NCI-H82 (cell line): ENCODE measurements at regions not wholly inside any gene's neighbourhood (a gene's known extent, or its start where the extent isn't known, plus 50 kb on each side); places are given as distances from the start of the nearest gene placed in this dataset.
A peak's percentile ranks its signal among the peaks of the same experiment; 100 is the strongest.
"Not testable (repeated sequence)": the region's sequence is repeated elsewhere in the genome, so short reads cannot be mapped to it uniquely, and the experiment has no call there.

Experiments used
- DNase-seq: peaks from one replicate; lab custom pipeline; 2025; lab: John Stamatoyannopoulos, UW

DNA sequence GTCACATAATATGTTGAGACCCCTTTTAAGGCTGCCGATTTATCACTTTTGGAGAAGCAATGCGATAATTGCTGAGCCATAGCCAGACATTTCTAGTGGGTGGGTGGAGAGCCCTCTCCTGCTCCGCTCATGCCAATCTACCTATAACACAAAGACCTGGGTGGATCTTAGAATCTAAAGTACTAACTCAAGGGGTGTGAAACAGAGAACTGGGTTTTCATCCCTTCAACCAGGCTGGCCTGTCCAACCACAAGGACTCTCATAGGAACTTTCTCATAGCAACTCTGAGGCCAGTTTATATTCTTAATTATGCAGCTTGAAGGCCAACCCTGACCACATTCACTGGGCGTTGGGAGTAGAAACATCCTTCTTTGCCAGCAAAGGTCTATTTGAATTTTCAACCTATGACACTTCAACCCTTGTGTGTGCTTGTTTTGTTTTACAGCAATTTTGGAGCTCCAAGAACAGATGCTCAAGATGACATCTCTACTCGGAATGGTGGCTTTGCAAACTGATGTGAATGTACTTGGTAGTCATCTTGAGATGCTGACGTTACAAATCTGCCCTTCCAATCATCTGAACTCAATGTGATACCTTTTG is 1198.2 kb upstream of the AUTS2 start:
- DNase-seq = no peak

DNA sequence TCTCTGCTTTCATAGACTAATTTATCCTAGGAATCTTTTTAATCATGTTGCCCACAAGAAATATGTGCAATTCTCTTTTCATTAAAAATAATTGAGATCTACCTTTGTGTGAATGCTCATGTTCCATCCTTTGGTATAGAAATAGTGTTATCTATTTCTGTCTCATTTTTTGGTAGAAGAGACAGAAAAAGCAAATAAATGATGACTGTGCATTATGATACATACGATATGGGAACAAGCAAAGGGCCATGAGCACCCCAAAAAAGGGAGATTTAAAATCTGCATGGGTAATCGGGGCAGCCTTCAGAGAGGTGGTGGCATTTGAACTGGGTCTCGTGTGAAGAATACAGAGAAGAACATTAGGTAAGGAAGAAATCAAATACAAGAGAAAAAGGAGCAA is 1197.5 kb upstream of the AUTS2 start:
- no peak for DNase-seq

DNA sequence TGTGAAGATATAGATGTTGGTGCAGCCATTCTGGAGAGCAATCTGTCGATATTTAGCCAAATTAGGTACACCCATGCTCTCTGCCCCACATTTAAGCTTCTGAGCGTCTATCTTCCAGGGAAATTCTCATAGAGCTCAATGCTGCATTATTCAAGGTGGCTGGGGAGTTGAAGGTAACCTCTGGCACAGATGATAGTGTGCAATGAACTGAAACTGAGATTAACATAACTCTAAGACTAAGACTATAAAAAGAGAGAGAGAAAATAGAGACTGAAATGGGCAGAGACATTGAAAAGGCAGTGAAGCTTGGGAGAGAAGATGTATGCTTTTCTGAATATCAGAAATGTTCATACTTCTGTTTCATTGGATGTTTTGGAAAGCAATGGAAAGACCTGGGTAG is 1197.0 kb upstream of the AUTS2 start:
- no peak for DNase-seq

DNA sequence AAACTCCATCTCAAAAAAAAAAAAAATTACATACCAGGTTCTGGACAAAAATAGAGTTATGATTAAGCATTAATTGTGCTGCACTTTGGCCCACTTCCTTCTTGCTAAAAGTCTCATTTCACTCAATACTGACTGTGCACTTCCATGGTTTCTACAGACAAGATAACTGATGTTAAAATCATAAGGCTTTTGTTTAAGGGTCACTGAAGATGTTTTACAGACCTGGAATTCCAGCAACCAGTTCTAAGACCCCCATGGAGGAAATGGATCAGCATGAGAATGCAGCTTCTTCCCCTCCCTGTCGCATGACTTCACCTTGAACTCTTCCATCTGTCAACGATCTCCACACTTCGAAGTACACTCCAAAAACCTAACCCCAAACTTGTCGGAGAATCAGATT is 1191.8 kb upstream of the AUTS2 start:
- no peak for DNase-seq

DNA sequence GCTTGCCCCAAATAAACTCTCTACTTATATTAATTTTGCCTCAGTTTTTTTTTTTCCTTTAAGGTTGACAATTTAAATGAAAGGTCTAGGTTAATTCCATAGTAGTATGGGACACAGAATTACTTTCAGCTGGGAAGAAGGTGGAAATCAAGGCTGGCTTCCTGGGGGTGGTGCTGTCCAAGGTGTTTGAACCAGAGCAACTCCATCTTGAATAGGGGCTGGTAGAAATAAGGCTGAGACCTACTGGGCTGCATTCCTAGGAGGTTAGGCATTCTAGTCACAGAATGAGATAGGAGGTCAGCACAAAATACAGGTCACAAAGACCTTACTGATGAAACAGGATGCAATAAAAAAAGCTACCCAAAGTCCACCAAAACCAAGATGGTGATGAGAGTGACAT is 1190.8 kb upstream of the AUTS2 start:
- no peak for DNase-seq

DNA sequence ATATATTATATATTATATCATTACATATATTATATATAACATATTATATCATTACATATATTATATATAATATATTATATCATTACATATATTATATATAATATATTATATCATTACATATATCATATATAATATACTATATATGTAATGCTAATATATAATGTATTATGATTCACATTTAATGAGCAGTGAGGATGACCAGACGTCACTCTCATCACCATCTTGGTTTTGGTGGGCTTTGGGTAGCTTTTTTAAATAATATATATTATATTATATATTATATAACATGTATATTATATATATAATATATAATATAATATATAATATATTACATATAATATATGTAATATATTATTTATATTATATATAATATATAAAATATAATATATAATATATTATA is 1189.4 kb upstream of the AUTS2 start:
- DNase-seq = no peak

DNA sequence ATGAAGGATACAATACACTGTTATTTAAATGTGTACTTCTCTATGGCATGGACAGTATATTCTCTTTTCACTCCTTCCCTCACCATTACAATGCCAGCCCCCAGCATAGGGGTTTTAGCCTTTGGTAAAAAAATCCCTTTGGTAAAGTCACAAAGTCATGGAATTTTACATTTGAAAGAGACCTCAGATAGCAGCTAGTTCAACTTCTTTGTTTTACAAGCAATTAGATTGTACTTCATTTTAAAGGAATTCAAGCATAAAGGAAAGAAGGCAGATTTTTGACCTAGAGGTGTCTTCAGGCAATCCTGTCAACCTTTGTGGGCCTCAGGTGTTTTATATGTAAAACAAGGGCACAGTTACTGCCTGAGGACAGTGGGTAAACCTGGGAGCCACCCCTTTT is 1188.4 kb upstream of the AUTS2 start:
- no peak for DNase-seq

DNA sequence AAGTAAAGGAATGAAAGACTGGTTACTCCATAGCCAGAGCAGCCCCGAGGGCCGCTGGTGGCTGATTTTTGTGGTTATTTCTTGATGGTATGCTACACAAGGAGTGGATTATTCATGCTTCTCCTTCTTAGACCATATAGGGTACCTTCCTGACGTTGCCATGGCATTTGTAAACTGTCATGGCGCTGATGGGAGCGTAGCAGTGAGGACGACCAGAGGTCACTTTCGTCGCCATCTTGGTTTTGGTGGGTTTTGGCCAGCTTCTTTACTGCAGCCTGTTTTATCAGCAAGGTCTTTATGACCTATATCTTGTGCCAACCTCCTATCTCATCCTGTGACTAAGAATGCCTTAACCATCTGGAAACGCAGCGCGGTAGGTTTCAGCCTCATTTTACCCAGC is 1187.6 kb upstream of the AUTS2 start:
- not testable (repeated sequence) for DNase-seq

DNA sequence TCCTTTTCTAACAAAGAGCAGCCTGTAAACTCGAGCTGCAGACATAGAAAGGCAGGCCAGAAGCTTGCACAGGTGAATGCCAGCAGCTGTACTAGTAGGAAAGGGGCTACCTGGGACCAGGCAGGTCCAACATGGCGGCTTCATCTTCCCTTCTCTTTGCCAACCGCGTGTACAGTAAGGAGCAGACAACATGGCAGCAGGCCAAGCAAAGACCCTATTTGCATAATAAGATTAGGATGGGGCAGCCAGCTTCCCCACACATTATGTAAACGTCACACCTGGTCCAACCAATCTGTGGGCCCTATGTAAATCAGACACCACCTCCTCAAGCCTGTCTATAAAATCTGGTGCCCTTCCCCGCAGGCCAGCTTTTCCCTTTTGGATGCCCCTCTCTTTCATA is 1186.5 kb upstream of the AUTS2 start:
- DNase-seq = peak; percentile 98

DNA sequence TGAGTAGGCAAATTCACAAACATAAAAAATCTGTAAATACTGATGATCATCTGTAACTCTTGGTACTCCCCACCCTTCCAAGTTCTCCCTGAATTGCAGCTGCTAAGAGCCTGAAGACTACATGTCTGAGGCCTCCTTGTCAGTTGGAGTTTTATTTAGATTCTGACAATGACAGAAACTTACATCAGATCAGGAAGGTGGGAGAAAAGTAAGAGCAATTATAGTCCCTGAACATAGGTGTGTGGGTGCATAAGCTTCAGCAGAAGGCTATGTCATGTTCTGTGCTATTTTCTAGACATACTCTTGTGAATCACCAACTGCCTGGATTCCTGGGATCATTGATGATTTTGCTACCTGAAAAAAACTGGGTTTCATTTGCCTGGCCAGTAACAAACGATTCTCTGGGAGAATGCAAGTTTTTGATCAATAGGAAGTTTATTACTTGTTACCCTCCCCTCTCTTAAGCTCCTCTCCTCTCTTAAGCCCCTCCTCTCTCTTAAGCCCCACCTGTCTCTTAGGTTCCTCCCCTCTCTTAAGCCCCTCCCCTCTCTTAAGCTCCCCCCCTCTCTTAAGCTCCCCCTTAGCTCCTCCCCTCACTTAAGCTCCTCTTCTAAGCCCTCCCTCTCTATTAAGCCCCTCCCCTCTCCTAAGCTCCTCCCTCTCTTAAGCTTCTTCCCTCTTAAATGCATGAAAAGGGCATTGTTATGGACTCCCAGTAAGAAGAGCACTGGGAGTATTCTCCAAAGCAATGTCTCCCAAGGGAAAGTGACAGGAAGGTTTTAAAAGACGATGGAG is 1183.4 kb upstream of the AUTS2 start:
- DNase-seq = peak; percentile 36

DNA sequence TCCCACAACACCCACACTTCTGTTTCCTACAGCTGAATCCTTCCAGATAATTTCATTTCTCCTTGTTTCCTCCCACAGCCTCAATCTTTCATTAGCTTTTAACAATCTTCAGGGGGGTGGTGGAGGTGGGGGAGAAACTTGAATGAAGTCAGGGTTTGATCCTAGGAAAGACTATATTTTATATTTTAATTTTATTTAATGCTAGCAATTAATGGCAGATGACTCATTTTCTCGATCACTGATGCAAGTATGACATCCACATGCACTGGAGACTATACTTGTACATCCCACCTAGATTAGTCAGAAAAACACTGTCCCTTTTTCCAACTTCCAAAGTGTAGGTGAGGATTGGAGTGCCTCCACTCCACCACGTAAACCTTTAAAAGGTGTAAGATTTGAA is 1181.3 kb upstream of the AUTS2 start:
- DNase-seq = no peak

DNA sequence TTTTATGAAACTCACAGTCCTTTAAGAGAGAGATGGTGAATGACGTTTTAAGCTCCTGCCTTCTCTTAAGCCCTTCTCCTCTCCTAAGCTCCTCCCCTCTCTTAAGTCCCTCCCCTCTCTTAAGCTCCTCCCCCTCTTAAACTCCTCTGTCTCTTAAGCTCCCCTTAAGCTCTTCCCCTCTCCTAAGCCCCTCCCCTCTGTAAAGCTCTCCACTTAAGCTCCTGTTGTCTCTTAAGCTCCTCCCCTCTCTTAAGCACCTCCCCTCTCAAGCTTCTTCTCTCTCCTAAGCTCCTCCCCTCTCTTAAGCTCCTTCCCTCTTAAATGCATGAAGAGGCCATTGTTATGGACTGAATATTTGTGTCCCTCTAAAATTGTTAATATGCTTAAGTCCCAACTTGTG is 1180.6 kb upstream of the AUTS2 start:
- DNase-seq = peak; percentile 79

DNA sequence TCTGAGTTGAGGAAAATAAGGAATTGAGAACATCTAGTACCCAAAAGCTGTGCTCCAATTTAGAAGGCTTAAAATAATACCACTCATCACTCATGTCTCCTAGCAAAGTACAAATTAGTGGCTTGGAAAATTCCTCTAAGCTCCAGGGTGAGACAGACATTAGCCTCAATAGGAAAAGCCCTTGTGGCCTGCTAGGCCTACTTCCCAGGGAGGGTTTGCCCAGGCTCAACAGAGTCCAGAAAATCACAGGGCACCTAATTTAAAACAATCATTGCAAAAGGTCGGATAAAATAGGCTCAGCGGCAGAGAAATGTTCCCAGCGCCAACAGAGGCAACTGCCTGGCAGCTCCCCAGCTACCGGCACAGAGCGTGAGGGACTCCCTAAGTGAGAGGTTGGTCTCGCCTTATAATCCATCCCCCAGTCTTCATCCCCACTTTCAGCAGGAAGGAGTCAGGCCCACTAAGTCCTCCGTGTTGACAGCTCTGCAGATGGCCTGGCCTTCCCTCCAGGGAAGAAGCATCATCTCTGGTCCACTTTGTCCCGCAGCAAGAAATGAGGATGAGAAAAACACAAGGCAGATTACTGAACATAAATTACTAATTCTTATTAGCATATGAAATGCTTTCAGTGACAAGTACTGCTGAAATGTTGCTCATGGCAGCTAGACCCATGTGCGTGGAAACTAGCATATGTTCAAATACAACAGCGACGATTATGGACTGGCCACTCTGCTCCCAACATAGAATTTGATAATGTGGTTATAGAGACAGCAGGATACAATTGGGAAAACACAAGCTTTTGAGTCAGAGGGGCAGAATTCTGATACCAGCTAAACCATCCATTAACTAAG is 1177.7 kb upstream of the AUTS2 start:
- peak; percentile 54 for DNase-seq

DNA sequence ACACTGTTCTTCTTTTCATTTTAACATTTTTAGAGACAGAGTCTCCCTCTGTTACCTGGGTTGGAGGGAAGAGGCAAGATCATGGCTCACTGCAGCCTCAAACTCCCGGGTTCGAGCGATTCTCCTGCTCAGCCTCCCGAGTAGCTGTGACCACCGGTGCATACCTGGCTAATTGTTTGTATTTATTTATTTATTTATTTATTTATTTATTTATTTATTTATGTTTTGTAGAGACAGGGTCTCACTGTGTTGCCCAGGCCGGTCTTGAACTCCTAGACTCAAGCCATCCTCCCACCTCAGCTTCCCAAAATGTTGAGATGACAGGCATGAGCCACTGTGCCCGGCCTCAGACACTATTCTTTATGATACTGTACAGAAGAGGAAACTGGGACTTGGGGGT is 1176.6 kb upstream of the AUTS2 start:
- DNase-seq = no peak

DNA sequence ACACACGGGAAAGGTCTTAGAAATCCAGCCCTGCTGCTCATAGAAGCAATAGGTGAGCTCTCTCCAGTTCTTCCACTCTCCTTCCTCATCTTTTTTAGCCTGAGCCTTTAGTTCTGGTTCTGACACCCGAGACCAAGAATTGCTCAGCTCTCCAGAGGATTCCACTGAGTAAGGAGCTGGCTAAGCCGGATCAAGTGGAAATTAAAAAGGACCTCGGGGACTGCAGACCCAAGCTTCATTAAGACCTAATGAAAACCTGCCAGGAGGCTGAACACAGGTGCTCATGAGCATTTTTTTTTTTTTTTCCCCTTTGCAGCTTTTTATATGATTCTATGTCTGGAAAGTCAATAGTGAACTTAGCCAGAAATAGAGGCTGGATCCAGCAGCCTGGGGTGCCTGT is 1176.0 kb upstream of the AUTS2 start:
- peak; percentile 74 for DNase-seq

DNA sequence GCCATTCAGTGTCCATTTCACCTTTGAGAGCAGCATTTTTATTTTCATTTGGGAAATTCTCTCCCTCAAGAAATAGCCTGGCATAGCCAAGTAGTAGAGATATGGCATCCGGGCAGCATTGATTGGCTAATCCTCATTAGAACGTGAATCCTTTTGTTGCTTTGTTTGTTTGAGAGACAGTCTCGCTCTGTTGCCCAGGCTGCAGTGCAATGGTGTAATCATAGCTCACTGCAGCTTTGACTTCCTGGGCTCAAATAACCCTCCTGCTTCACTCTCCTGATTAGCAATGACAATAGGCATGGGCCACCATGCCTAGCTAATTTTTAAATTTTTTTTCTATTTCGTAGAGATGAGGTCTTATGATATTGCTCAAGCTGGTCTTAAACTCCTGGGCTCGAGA is 1174.9 kb upstream of the AUTS2 start:
- DNase-seq = no peak

DNA sequence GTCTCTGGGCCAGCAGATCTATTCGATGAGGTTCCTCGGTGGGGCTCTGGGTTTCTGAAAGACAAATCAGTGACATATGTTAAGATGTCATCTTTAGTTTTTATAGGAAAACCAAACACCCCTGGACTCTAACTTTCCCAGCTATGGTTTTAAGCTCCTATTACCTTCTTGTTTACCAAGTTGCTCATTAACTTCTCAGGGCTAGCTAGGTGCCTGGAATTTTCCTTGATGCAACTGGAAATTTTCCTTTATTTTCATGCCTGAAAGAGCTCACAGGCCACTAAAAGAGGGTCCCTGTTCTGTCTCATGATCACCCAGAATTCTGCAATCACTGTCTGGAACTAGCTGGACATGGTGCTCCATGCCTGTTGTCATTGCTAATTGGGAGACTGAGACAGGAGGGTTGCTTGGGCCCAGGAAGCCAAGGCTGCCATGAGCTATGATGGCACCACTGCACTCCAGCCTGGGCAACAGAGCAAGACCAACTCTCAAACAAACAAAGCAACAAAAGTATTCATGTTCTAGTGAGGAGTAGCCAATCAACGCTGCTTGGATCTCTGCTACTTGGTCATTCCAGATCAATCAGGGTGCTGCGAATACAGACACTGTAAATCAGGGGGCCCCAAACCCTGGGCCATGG is 1173.5 kb upstream of the AUTS2 start:
- no peak for DNase-seq

DNA sequence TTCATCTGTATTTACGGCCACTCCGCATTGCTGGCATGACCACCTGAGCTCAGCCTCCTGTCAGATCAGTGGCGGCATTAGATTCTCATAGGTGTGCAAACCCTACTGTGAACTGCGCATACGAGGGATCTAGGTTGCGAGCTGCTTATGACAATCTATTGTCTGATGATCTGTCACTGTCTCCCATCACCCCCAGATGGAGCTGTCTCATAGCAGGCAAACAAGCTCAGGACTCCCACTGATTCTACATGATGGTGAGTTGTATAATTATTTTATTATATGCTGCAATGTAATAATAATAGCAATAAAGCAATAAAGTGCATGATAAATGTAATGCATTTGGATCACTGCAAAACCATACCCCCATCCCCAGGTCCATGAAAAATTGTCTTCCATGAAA is 1172.9 kb upstream of the AUTS2 start:
- DNase-seq = peak; percentile 31

DNA sequence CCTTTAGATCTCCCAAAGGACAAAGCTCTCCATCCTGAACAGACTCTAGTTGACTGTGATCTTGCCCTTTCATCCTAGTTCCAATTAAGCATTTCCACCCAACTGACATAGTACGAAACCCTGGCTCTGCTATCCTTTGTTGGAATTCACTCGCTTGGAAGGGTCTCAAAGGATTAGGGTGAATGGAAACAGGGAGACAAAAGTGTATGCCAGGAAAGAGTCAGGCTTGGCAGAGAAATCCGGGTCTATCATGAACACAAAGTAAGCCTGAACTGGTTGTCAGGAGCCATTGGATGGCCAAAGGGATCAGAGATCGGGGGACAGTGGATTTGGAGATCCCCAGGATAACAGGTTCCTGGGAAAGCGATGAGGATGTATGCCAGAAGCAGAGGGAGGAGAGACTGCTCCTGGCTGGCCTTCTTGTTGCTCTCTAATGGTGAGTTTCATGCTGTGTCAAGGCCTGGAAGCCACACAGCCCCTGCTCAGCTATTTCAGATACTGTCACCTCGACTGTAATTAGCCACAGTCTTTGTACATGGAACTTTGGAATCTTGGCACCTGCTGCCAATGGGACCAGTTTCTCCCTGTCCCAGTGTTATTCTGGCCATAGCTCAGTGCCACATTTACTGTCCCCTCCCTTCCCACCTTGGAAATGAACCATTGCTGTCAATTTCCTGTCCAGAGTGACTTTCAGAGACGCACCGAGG is 1168.7 kb upstream of the AUTS2 start:
- DNase-seq = no peak

DNA sequence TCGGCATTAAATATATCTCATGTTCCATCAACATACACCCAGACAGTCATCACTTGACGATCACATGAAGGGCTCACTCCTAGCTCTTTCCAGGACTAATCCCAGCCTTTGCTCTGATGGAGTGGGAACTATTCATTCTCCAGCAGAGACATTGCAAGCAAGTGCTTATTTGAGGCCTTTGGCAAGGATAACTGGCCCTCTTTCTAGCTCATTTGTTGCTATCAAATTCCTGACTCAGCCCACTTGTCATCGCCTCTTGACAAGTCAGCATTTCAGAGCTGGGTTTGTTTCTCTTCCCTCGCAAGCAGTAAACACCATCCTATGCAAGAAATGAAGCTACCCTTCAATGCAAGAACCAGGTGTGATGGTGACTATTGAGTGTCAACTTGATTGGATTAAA is 1165.7 kb upstream of the AUTS2 start:
- no peak for DNase-seq

DNA sequence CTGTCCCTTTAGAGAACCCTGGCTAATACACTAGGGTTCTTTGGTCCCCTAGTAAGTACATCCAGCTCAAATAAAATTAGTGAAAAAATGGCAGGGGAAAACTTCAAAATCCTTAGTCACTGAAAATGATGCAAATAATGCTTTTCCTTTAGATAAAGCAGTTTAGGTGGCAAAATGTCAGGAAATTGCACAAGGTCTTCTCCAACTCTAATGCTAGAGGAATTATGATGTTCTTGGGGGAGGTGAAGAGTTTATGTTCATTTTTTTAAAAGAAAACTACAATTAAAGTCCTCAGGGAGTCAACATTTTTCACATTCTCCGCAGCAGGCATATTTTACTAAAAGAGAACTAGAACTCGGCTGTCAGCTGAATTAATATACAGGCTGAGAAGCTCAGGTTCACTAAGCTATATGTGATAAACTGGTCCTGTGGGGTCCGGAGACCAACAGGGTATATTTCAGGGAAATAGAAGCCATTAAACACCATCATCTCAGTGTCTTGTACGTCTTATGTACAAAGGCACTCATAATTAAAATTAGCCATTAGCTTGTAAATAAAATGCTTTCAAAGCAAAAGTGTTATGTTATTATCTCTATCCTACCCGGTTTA is 1164.7 kb upstream of the AUTS2 start:
- DNase-seq = no peak

DNA sequence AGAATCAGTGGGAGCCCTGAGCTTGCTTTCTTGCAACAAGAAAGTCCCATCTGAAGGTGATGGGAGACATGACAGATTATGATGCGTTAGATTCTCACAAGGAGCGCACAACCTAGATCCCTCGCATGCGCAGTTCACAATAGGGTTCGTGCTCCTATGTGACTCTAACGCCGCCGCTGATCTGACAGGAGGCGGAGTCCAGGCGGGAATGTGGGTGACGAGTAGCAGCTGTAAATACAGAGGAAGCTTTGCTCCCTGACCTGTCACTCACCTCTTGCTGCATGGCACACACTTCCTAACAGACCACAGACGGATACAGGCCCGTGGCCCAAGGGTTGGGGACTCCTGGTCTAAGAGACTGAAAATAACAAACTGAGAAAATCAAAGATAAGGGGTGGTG is 1163.4 kb upstream of the AUTS2 start:
- DNase-seq = no peak
